Activated CD4-positive, alpha-beta memory T cell treated with anti-CD3 and anti-CD28 coated beads for 36 hours (primary cell): ENCODE measurements at regions not wholly inside any gene's neighbourhood (a gene's known extent, or its start where the extent isn't known, plus 50 kb on each side); places are given as distances from the start of the nearest gene placed in this dataset.

Experiments
- CTCF ChIA-PET: fragments of 350-600 bp; sonication (Branson Sonifier 250); formaldehyde crosslinking; loops from one replicate; lab custom pipeline; 2021; ENCODE audit warnings: antibody characterized with exemption, inconsistent platforms; lab: Charles Lee
- POLR2A ChIA-PET: fragments of 350-600 bp; sonication (Branson Sonifier 250); formaldehyde crosslinking; loops from one replicate; lab custom pipeline; 2021; ENCODE audit warnings: antibody characterized with exemption; lab: Charles Lee
- DNase-seq: peaks from one replicate; pipeline ENCODE4 v3.0.0-alpha.2; 2020
- H3K27ac Mint-ChIP-seq: one replicate; pipeline ENCODE4 v1.8.0; 2021; ENCODE audit warnings: mixed read lengths
- H3K27me3 Mint-ChIP-seq: one replicate; pipeline ENCODE4 v1.8.0; 2021; ENCODE audit warnings: mixed read lengths
- H3K36me3 Mint-ChIP-seq: one replicate; pipeline ENCODE4 v1.8.0; 2021; ENCODE audit warnings: mixed read lengths
- H3K4me1 Mint-ChIP-seq: one replicate; pipeline ENCODE4 v1.8.0; 2021; ENCODE audit warnings: low read depth, mixed read lengths
- H3K4me3 Mint-ChIP-seq: one replicate; pipeline ENCODE4 v1.8.0; 2021; ENCODE audit warnings: mild to moderate bottlenecking, mixed read lengths
- H3K9me3 Mint-ChIP-seq: one replicate; pipeline ENCODE4 v1.8.0; 2021; ENCODE audit warnings: mixed read lengths
- intact Hi-C: fragments of 100-400 bp; cut with micrococcal nuclease; formaldehyde crosslinking; loops from one replicate; pipeline ENCODE4 v1.15.1; 2023

DNA sequence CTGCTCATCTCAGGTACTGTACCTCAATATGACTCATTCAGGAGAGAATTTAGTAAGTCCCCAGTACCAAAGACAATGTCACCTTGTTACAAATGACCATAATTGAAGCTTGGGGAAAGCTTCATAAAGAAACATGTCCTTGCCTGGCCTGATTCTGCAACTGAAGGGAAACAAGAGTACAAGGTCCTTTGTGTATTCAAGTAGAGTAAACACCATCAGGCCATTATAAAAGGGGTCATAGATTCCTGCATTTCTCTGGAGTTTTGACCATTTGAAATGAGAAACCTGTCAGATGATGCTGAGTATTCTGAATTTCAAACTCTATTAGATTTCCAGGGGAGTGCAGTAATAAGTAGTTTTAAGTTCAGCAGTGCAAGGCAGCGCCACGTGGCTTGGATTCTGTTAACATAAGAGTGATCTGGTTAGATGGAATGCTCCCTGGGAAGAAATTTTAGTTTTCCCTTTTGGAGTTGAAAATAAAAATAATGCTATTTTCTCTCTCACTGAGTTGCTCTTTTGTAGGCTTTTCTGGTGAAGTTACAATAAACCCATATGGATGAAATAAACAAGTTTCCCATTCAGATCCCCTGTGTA lies 1054.3 kb downstream of the EPHA7 start:
- H3K36me3 Mint-ChIP-seq: no peaks in the 10 kb centered on the region
- intact Hi-C loops: no loop called here
- peaks cover 14% of the 10 kb centered on the region for H3K9me3 Mint-ChIP-seq

DNA sequence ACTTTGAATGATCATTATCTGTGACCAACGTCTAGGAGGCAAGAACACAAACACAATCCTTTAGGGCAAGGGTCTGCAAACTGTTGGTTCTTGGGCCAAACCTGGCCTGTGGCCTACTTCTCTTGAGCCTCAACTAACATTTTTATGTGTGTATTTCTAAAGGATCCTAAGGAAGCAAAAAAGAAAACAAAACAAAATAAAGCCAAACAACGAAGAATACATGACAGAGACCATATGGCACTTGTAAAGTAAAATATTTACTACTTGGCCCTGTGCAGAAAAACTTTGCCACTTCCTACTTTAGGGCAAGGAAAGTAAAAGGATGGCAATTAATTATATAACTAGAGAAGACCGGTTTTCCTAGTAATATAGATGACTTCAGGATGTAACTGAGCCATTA lies 1056.2 kb downstream of the EPHA7 start:
- DNase-seq: no peak
- ChIA-PET POLR2A (no interaction called here), CTCF (no interaction called here)
- Mint-ChIP-seq H3K36me3 (no peaks in the 10 kb centered on the region), H3K4me1 (no peaks in the 10 kb centered on the region), H3K27me3 (no peaks in the 10 kb centered on the region), H3K4me3 (no peak overlapping the region), H3K9me3 (peaks cover 14% of the 10 kb centered on the region), H3K27ac (no peak overlapping the region)
- intact Hi-C loops: no loop called here

More for the DNA sequence above, 1054.3 kb downstream of the EPHA7 start:
- POLR2A ChIA-PET: no interaction called here
- DNase-seq: no peak
- no peak overlapping the region for H3K27ac Mint-ChIP-seq
- no peak overlapping the region for H3K4me3 Mint-ChIP-seq
- no peaks in the 10 kb centered on the region for H3K4me1 Mint-ChIP-seq
- H3K27me3 Mint-ChIP-seq: no peaks in the 10 kb centered on the region
- CTCF ChIA-PET: no interaction called here

DNA sequence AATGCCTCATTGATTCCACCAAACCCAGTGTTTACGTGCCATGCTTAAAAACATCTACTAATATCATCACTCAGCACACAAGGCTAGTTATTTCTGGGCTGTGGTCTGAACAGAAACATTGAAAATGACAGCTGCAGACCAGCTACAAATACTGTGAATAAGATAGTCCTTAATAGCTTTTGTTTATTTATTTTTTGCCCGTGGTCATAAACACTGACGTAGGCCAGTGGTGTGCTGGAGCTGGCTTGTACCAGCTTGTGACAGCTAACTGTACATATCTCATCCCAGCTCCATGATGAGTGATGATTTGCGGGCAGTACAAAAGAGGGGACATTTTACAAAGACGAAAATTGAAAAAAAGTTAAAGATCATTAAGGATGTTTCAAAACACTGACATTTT lies 1057.0 kb downstream of the EPHA7 start:
- Mint-ChIP-seq H3K9me3 (peaks cover 14% of the 10 kb centered on the region), H3K27ac (no peak overlapping the region), H3K36me3 (no peaks in the 10 kb centered on the region), H3K27me3 (no peaks in the 10 kb centered on the region), H3K4me1 (no peaks in the 10 kb centered on the region), H3K4me3 (no peak overlapping the region)
- no peak for DNase-seq
- intact Hi-C loops: no loop called here
- POLR2A ChIA-PET: no interaction called here
- CTCF ChIA-PET: no interaction called here

DNA sequence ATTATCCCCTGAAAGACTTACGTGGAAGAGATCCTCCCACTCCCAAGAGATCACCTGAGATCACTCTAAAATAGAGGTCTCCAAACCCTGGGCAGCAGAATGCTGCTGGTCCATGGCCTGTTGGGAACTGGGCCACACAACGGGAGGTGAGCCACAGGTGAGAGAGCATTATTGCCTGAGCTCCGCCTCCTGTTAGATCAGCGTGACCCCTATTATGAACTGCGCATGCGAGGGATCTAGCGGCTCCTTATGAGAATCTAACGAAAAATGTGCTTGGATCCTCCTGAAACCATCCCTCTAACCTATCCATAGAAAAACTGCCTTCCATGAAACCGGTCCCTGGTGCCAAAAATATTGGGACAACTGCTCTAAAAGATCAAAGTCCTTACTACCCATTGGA lies 1057.4 kb downstream of the EPHA7 start:
- CTCF ChIA-PET: no interaction called here
- POLR2A ChIA-PET: no interaction called here
- Mint-ChIP-seq H3K27me3 (no peaks in the 10 kb centered on the region), H3K27ac (no peak overlapping the region), H3K4me1 (no peaks in the 10 kb centered on the region), H3K36me3 (no peaks in the 10 kb centered on the region), H3K9me3 (peaks cover 14% of the 10 kb centered on the region), H3K4me3 (no peak overlapping the region)
- DNase-seq: no peak
- intact Hi-C loops: no loop called here

DNA sequence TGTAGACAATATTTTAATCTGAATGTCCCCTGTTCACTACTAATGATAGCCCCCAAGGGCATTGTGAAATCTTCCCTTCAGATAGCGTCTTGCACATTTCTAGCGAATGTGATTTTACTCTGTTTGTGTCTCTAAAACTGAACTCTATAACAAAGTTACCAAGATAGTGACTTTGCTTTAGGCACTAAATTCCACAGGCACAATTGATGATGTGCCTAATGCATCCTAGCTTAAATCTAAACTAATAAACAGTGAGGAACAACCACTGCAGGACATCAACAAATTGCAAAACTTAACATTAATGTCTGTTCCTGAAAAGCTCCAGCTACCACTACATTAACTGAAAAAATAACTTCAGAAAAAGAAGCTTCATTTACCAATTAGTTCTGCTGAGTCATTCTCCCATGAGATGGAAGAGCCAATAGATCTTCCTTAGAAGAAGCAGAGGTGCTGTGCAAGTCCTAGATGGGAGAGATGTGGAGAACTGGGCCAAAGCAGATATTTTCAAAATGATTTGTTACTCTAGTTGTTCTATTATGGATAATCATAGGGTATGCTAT lies 1065.0 kb downstream of the EPHA7 start:
- H3K4me3 Mint-ChIP-seq: no peak overlapping the region
- CTCF ChIA-PET: no interaction called here
- POLR2A ChIA-PET: no interaction called here
- no peak overlapping the region for H3K27ac Mint-ChIP-seq
- no peak for DNase-seq
- intact Hi-C loops: no loop called here
- H3K27me3 Mint-ChIP-seq: no peaks in the 10 kb centered on the region
- no peaks in the 10 kb centered on the region for H3K36me3 Mint-ChIP-seq
- no peaks in the 10 kb centered on the region for H3K4me1 Mint-ChIP-seq
- peaks cover 9% of the 10 kb centered on the region for H3K9me3 Mint-ChIP-seq

DNA sequence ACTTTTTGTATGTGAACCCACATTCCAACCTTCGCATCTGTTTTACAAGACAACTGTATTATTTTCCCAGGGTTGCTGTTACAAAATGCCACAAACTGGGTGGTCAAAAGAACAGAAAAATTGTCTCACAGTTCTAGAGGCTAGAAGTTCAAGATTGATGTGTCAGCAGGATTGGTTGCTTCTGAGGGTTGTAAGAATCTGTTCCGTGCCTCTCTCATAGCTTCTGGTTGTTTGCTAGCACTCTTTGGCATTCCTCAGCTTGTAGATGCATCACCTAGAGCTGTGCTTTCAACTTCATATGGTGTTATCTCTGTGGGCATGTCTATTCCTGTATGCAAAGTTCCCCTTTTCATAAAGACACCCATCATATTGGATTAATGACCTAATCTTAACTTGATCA lies 1067.2 kb downstream of the EPHA7 start:
- ChIA-PET POLR2A (no interaction called here), CTCF (no interaction called here)
- DNase-seq: no peak
- Mint-ChIP-seq H3K4me1 (no peaks in the 10 kb centered on the region), H3K36me3 (no peaks in the 10 kb centered on the region), H3K27me3 (no peaks in the 10 kb centered on the region), H3K27ac (no peak overlapping the region), H3K9me3 (peaks cover 9% of the 10 kb centered on the region), H3K4me3 (no peak overlapping the region)
- intact Hi-C loops: no loop called here

DNA sequence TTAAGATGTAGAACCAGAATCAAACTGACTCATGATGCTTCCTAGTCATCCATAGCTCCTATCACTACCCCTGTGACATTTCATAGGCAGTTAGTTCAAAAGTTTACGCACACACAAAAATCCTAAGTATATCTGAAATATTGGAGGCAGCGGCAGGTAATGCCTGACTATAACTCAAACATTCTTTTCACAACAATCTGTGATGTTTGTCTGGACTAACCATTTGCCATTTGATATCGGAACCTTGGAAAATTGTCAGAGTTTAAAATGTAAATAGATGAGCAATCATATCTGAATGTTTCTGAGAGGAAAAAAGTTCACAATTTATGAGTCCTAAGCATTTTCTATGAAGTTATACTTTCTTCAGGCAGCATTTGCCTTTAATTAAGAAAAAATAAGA lies 1078.2 kb downstream of the EPHA7 start:
- Mint-ChIP-seq H3K27ac (no peak overlapping the region), H3K36me3 (no peaks in the 10 kb centered on the region), H3K4me3 (no peak overlapping the region), H3K4me1 (no peaks in the 10 kb centered on the region), H3K9me3 (no peaks in the 10 kb centered on the region), H3K27me3 (no peaks in the 10 kb centered on the region)
- CTCF ChIA-PET: no interaction called here
- intact Hi-C loops: no loop called here
- POLR2A ChIA-PET: no interaction called here
- DNase-seq: no peak

DNA sequence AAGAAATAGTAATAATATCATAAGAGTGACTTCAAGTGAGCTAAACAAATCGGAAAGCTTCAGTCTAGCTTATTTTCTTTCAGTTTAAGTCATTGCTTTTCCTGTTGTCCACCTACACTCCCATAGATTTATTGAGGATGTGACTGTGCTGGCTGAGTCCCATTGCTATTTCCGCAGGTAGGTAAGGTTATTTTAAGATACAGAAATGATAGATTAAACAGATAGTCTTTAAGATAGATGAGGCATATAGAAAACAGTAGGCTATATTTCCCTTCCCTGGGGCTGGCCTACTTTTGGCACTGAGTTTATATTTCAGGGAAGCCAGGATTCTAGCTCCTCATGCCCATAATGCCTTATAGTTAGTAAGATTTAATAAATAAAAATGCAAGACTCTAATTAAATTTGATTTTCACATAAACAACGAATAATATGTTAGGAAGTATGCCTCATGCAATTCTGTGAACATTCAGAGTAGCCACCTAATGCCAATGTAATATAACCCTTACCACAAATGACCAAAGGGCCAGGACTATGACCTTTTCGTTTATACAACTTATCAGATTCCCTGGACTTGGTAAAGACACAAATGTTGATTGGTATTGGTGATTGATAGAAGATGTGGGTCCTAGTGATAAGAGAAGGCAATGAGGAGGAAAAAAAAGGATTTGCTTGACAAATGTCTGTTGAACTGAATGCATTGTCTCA lies 1079.3 kb downstream of the EPHA7 start:
- Mint-ChIP-seq H3K27ac (no peak overlapping the region), H3K36me3 (no peaks in the 10 kb centered on the region)

DNA sequence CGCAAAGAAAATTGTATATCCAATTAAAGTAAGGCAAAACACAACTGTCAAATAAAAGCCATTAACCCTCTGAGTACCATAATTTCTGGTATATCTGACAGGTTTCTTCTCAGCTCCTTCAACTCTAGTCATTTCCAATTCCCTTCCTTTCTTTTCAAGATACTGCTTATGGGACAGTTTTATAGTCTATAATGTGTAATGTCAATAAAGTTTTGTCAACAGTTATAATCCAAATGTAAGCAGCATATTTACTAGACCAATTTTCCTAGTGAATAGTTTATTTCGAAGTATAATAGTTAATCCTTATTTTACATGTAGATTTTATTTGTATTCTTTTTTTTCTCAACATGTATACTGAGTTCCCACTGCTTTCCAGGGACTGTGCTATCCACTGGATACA lies 1081.8 kb downstream of the EPHA7 start:
- H3K36me3 Mint-ChIP-seq: no peaks in the 10 kb centered on the region

More for the DNA sequence above, 1079.3 kb downstream of the EPHA7 start:
- CTCF ChIA-PET: no interaction called here
- POLR2A ChIA-PET: no interaction called here
- DNase-seq: no peak
- intact Hi-C loops: no loop called here
- no peaks in the 10 kb centered on the region for H3K9me3 Mint-ChIP-seq
- no peak overlapping the region for H3K4me3 Mint-ChIP-seq
- H3K4me1 Mint-ChIP-seq: no peaks in the 10 kb centered on the region
- no peaks in the 10 kb centered on the region for H3K27me3 Mint-ChIP-seq

DNA sequence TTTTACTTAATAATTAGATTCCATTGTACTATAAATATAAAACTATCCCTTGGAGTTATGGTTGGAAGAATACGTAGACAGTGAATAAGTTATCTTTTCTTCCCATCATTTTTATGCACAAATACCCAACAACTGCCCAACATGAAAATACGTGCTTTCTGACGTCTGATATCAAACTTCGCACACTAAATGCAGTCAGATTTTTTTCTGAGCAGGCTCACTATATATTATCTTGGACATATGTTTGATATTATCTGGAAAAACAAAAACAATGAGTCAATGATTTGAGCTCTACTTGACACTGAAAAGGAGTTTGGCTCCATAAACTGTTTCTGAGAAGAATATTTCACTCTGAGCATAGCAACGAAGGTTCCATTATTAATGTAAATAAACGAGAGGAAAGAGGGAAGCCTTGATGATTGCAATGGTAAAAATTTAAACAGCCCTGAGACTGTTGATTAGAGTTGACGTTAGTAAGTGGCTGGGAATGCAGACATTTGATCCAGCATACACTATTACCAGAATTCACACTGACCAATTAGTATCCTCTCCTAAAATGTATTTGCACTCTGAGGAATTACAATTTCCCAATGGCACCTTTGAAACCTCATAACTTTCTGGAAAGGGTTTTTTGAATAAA lies 1090.0 kb downstream of the EPHA7 start:
- DNase-seq: no peak
- no peak overlapping the region for H3K4me3 Mint-ChIP-seq
- ChIA-PET CTCF (no interaction called here), POLR2A (no interaction called here)
- H3K27me3 Mint-ChIP-seq: no peaks in the 10 kb centered on the region
- no peak overlapping the region for H3K27ac Mint-ChIP-seq
- intact Hi-C loops: no loop called here
- no peaks in the 10 kb centered on the region for H3K9me3 Mint-ChIP-seq
- H3K4me1 Mint-ChIP-seq: no peaks in the 10 kb centered on the region
- H3K36me3 Mint-ChIP-seq: no peaks in the 10 kb centered on the region

More for the DNA sequence above, 1081.8 kb downstream of the EPHA7 start:
- ChIA-PET CTCF (no interaction called here), POLR2A (no interaction called here)
- no peaks in the 10 kb centered on the region for H3K9me3 Mint-ChIP-seq
- H3K27me3 Mint-ChIP-seq: no peaks in the 10 kb centered on the region
- H3K4me3 Mint-ChIP-seq: no peak overlapping the region
- no peak overlapping the region for H3K27ac Mint-ChIP-seq
- H3K4me1 Mint-ChIP-seq: no peaks in the 10 kb centered on the region
- DNase-seq: no peak
- intact Hi-C loops: no loop called here

DNA sequence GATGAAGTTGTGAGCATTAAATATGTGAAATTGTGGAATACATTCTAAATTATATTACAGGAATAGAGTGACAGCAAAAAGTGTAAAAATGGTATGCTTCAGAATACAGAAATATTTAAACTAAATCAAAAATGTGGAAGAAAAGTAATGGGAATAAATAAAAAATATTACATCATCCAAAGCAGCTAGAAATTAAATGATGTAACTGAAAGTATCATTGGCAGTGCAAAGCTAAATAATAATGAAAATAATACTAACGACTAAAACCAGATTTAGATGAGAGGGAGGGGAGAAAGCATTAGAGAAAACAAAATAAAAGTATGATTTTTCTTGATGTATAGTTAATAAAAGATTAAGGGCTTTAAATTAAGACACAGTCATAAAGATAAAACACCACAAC lies 1104.0 kb downstream of the EPHA7 start:
- Mint-ChIP-seq H3K27ac (no peak overlapping the region), H3K27me3 (no peaks in the 10 kb centered on the region)
- intact Hi-C loops: no loop called here

DNA sequence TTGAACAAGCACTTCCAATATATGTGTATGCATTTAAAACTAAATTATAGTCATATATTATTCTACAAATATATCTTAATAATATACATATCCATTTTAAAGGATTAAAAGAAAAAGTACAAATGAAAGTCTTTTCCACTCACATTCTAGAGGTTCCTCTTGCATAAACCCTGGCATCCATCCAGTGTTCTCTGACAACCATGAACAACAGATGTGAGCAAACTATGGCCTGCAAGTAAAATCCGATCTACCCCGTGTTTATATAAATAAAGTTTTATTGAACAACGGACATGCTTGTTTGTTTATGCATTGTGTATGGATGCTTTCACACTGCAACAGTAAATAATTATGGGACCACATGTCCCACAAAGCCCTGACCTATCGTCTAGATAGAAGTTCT lies 1122.3 kb downstream of the EPHA7 start:
- H3K9me3 Mint-ChIP-seq: no peaks in the 10 kb centered on the region
- no peak overlapping the region for H3K27ac Mint-ChIP-seq
- no peaks in the 10 kb centered on the region for H3K27me3 Mint-ChIP-seq
- ChIA-PET POLR2A (no interaction called here), CTCF (no interaction called here)
- DNase-seq: no peak
- H3K4me1 Mint-ChIP-seq: no peaks in the 10 kb centered on the region
- H3K4me3 Mint-ChIP-seq: no peak overlapping the region
- intact Hi-C loops: no loop called here
- no peaks in the 10 kb centered on the region for H3K36me3 Mint-ChIP-seq

More for the DNA sequence above, 1104.0 kb downstream of the EPHA7 start:
- ChIA-PET CTCF (no interaction called here), POLR2A (no interaction called here)
- Mint-ChIP-seq H3K4me3 (no peak overlapping the region), H3K36me3 (no peaks in the 10 kb centered on the region), H3K4me1 (no peaks in the 10 kb centered on the region), H3K9me3 (peaks cover 12% of the 10 kb centered on the region)
- no peak for DNase-seq
